ENCODE measurements at regions not wholly inside any gene's neighbourhood (a gene's known extent, or its start where the extent isn't known, plus 50 kb on each side); places are given as distances from the start of the nearest gene placed in this dataset.
"Not testable (repeated sequence)": the region's sequence is repeated elsewhere in the genome, so short reads cannot be mapped to it uniquely, and the experiment has no call there.

- H3K4me3 ChIP-seq (ENCODE audit: low read depth, low read length) = no peak overlapping the region
- TF ChIP-seq CTCF (conservative IDR thresholded peaks at IDR 0.05; ENCODE audit: low read depth, low read length) = no peak
- DNase-seq (ENCODE audit: low read depth) = no peak
Measured at GRCh38 chr1:195697130-195697529, 911.1 kb downstream of the KCNT2 start.

GRCh38 chr1:195686764-195687163 is 921.5 kb downstream of the KCNT2 start:
- no peak for DNase-seq (ENCODE audit: low read depth)
- TF ChIP-seq CTCF (conservative IDR thresholded peaks at IDR 0.05; ENCODE audit: low read depth, low read length) = no peak
- no peak overlapping the region for H3K4me3 ChIP-seq (ENCODE audit: low read depth, low read length)

- TF ChIP-seq CTCF (conservative IDR thresholded peaks at IDR 0.05; ENCODE audit: low read depth, low read length) = no peak
- peak; percentile 9 for DNase-seq (ENCODE audit: low read depth)
- no peak overlapping the region for H3K4me3 ChIP-seq (ENCODE audit: low read depth, low read length)
Measured at GRCh38 chr1:195664628-195665027, 943.6 kb downstream of the KCNT2 start.

- TF ChIP-seq CTCF (conservative IDR thresholded peaks at IDR 0.05; ENCODE audit: low read depth, low read length) = no peak
- DNase-seq (ENCODE audit: low read depth) = peak; percentile 32
- no peak overlapping the region for H3K4me3 ChIP-seq (ENCODE audit: low read depth, low read length)
Measured at GRCh38 chr1:195663549-195664280, 944.5 kb downstream of the KCNT2 start.

- DNase-seq (ENCODE audit: low read depth) = no peak
- TF ChIP-seq CTCF (conservative IDR thresholded peaks at IDR 0.05; ENCODE audit: low read depth, low read length) = no peak
- no peak overlapping the region for H3K4me3 ChIP-seq (ENCODE audit: low read depth, low read length)
Measured at GRCh38 chr1:195656780-195657179, 951.5 kb downstream of the KCNT2 start.

- not testable (repeated sequence) for H3K4me3 ChIP-seq (ENCODE audit: low read depth, low read length); DNase-seq (ENCODE audit: low read depth)
Measured at GRCh38 chr1:195648875-195649274, 959.4 kb downstream of the KCNT2 start.

- no peak overlapping the region for H3K4me3 ChIP-seq (ENCODE audit: low read depth, low read length)
- no peak for TF ChIP-seq CTCF (conservative IDR thresholded peaks at IDR 0.05; ENCODE audit: low read depth, low read length)
- DNase-seq (ENCODE audit: low read depth) = no peak
Measured at GRCh38 chr1:195637539-195637938, 970.7 kb downstream of the KCNT2 start.

Data from epithelial cell of proximal tubule (primary cell).